ENCODE measurements at regions not wholly inside any gene's neighbourhood (a gene's known extent, or its start where the extent isn't known, plus 50 kb on each side); places are given as distances from the start of the nearest gene placed in this dataset.

DNA sequence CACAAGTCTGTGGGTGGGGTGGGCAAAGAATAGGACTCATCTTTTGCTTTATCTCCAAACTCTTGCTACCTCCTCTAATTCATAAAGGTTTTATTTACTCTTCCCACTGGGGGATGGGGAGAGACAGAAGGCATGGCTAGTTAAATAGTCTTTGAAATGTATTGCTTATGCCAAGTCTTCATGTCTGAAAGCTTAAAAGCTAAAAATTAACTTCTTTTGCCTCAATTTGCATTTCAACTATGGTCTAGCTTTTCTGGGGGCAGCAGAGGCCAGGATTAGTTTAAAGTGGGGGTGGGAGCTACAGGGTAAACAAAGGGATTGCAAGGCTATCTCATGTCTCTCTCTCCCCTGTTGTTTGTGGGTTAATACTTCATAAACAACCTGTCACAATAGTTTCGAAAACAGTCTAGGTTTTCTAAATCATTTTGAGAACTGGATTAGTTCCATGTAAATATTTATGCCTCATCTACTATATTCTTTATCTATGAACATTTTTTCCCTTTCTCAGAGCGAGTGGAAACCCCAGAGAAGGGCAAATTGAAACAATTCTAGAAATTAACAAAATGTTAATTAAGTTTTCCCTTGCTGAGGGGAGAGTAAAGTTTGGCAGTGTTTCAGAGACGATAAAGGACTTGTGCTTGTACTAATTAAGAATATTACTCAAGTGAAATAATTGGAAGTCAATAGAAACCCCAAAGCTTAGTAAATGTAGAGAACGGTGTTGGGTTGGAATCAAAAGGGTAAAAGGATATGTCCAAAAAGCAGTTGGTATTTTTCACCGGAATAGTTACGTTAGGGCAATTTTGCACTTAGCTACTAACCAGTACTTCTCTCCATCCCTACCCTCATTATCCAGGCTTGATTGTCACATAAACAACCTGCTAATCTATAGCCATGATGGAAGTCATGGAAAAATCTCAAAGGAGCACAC lies 182.2 kb downstream of the GIPC2 start:
- WGBS, 2 experiments (ENCODE audit: insufficient coverage in 2 of 2), result 84 to 94% methylated on average over 2 of the region's 6 CpGs
- Histone ChIP-seq H3K4me3 (ENCODE audit: extremely low read depth, insufficient read depth, low read length, poor library complexity, severe bottlenecking) (no peak overlapping the region), H3K9me3 (ENCODE audit: control insufficient read depth, low read length) (no peaks in the 10 kb centered on the region), H3K27ac (ENCODE audit: low read depth, low read length, severe bottlenecking) (no peak overlapping the region), H3K4me1 (ENCODE audit: control insufficient read depth, insufficient read depth, low read length, poor library complexity, severe bottlenecking) (no peaks in the 10 kb centered on the region), H3K36me3 (ENCODE audit: control insufficient read depth, insufficient read depth, low read length) (no peaks in the 10 kb centered on the region)

DNA sequence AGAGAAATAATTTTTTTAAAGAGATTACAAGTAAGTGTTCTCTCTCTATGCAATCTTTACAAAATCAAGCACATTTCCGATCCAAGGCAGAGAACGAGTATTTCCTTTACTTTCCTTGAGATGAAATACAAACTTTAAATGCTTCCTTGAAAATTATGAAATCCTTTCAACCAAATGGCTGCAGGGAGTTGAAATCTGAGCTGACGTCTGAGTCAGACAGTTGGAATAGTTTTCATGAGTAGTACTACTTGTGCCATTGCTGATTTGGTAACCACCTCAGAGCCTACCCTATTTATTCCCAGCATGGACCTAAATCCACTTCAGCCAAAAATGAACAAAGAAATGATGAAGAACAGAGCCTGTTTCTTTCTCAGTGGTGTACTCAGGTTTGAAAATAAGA lies 183.6 kb downstream of the GIPC2 start:
- Histone ChIP-seq H3K9me3 (ENCODE audit: control insufficient read depth, low read length) (no peaks in the 10 kb centered on the region), H3K27ac (ENCODE audit: low read depth, low read length, severe bottlenecking) (no peak overlapping the region), H3K36me3 (ENCODE audit: control insufficient read depth, insufficient read depth, low read length) (no peaks in the 10 kb centered on the region), H3K4me3 (ENCODE audit: extremely low read depth, insufficient read depth, low read length, poor library complexity, severe bottlenecking) (no peak overlapping the region), H3K4me1 (ENCODE audit: control insufficient read depth, insufficient read depth, low read length, poor library complexity, severe bottlenecking) (no peaks in the 10 kb centered on the region)
- WGBS, 2 experiments (ENCODE audit: insufficient coverage in 2 of 2), result 100% methylated on average over 1 of the region's 3 CpGs; no CpG with 5 or more reads in 1 of the 2 experiments

DNA sequence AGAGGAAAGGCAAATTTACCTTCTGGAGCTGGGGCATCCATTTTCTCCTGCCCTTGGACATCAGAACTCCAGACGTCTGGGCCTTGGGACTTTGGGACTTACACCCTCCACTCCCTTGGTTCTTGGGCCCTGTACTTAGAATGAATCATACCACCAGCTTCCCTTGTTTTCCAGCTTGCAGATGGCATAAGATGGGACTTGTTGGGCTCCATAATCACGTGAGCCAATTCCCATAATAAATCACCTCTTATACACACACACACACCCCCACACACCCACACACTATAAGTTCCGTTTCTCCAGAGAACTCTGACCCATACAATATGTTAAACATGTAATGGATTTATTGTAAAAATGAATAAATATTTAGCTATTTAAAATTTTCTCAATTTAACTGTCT lies 185.7 kb downstream of the GIPC2 start:
- 60 to 100% methylated on average over 1 of the region's 3 CpGs for WGBS, 2 experiments (ENCODE audit: insufficient coverage in 2 of 2)
- H3K9me3 ChIP-seq (ENCODE audit: control insufficient read depth, low read length), result no peaks in the 10 kb centered on the region
- no peaks in the 10 kb centered on the region for H3K36me3 ChIP-seq (ENCODE audit: control insufficient read depth, insufficient read depth, low read length)
- no peaks in the 10 kb centered on the region for H3K4me1 ChIP-seq (ENCODE audit: control insufficient read depth, insufficient read depth, low read length, poor library complexity, severe bottlenecking)
- H3K27ac ChIP-seq (ENCODE audit: low read depth, low read length, severe bottlenecking), result no peak overlapping the region
- no peak overlapping the region for H3K4me3 ChIP-seq (ENCODE audit: extremely low read depth, insufficient read depth, low read length, poor library complexity, severe bottlenecking)

DNA sequence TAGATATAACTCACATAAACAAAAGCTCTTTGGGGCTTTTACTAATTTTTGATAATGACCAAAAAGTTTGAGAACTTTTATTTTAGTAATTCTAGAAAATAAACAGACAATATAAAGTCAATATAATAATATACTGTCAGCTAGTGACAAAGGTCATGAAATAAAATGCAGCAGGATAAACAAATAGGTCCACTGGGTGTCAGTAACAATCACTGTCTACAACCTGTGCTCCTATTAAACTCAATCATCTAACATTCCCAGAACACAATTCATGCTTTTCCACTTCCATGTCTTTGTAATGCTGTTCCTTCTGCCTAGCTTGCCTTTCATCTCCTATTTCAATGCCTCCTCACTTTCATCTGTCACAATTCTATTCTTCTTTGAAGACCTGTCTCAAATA lies 186.1 kb downstream of the GIPC2 start:
- Histone ChIP-seq H3K27ac (ENCODE audit: low read depth, low read length, severe bottlenecking) (no peak overlapping the region), H3K36me3 (ENCODE audit: control insufficient read depth, insufficient read depth, low read length) (no peaks in the 10 kb centered on the region), H3K9me3 (ENCODE audit: control insufficient read depth, low read length) (no peaks in the 10 kb centered on the region), H3K4me1 (ENCODE audit: control insufficient read depth, insufficient read depth, low read length, poor library complexity, severe bottlenecking) (no peaks in the 10 kb centered on the region), H3K4me3 (ENCODE audit: extremely low read depth, insufficient read depth, low read length, poor library complexity, severe bottlenecking) (no peak overlapping the region)

DNA sequence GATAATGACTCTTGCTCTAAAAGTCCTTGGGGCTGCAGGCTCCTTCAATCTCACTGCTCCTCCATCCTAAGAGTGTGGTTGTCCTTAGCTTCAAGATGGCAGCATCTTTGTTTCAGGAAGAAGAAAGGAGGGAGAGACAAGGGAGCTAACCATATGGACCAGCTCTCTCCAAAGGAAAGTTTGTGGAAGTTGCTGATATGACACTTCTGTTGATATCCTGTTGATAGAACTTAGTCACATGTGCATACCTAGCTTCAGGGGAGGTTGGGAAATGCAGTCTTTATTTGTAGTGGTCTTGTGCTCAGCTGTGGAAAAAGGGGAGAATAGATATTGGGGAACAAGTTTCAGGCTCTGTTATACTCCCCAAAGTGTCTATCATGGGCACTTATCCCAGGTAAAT lies 186.9 kb downstream of the GIPC2 start:
- Histone ChIP-seq H3K36me3 (ENCODE audit: control insufficient read depth, insufficient read depth, low read length) (no peaks in the 10 kb centered on the region), H3K27ac (ENCODE audit: low read depth, low read length, severe bottlenecking) (no peak overlapping the region), H3K9me3 (ENCODE audit: control insufficient read depth, low read length) (no peaks in the 10 kb centered on the region), H3K4me3 (ENCODE audit: extremely low read depth, insufficient read depth, low read length, poor library complexity, severe bottlenecking) (no peak overlapping the region), H3K4me1 (ENCODE audit: control insufficient read depth, insufficient read depth, low read length, poor library complexity, severe bottlenecking) (no peaks in the 10 kb centered on the region)

DNA sequence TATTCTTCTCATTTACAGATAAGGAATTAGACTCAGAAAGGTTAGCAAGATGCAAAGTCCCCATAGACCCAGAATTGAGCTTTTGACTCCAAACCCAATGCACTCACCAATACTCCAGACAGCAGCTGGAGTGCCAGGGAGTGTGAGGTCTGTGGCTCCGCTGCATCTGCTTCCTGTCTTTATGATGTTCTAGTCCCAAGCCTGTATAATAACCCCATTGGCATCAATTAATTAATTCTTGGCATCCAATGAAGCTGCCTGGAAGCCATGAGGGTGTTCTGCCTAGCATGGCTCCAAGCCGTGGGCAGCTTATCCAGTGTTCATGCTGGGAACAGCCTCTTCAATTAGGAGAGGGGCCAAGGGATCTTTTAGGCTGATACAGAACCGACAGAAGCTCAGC lies 188.7 kb downstream of the GIPC2 start:
- Histone ChIP-seq H3K36me3 (ENCODE audit: control insufficient read depth, insufficient read depth, low read length) (no peaks in the 10 kb centered on the region), H3K9me3 (ENCODE audit: control insufficient read depth, low read length) (no peaks in the 10 kb centered on the region), H3K27ac (ENCODE audit: low read depth, low read length, severe bottlenecking) (no peak overlapping the region), H3K4me3 (ENCODE audit: extremely low read depth, insufficient read depth, low read length, poor library complexity, severe bottlenecking) (no peak overlapping the region), H3K4me1 (ENCODE audit: control insufficient read depth, insufficient read depth, low read length, poor library complexity, severe bottlenecking) (no peaks in the 10 kb centered on the region)
- WGBS, 2 experiments (ENCODE audit: insufficient coverage in 2 of 2), result 33 to 50% methylated on average over 1 to 3 of the region's 3 CpGs

DNA sequence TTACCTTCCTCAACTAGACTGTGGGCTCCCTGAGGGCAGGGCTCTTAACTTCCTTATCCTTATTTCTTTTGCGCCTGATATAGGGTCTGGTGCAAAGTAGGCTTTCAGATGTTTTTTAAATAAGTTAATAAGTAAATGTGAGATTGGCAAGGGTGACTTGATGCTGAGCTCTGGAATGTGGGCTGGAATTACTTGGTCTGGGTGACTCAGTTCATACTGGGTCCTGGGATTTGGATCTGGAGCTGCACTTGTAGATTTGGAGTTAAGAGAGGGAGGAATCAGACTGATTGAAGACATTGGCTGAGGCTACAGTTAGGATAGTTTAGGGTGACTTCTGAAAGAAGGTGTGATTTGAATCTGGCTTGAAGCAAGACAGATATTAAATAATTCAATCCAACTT lies 190.9 kb downstream of the GIPC2 start:
- Histone ChIP-seq H3K9me3 (ENCODE audit: control insufficient read depth, low read length) (no peaks in the 10 kb centered on the region), H3K4me3 (ENCODE audit: extremely low read depth, insufficient read depth, low read length, poor library complexity, severe bottlenecking) (no peak overlapping the region), H3K36me3 (ENCODE audit: control insufficient read depth, insufficient read depth, low read length) (no peaks in the 10 kb centered on the region), H3K27ac (ENCODE audit: low read depth, low read length, severe bottlenecking) (no peak overlapping the region), H3K4me1 (ENCODE audit: control insufficient read depth, insufficient read depth, low read length, poor library complexity, severe bottlenecking) (no peaks in the 10 kb centered on the region)
- WGBS, 2 experiments (ENCODE audit: insufficient coverage in 2 of 2), result no CpG with 5 or more reads among the region's 1 CpG

DNA sequence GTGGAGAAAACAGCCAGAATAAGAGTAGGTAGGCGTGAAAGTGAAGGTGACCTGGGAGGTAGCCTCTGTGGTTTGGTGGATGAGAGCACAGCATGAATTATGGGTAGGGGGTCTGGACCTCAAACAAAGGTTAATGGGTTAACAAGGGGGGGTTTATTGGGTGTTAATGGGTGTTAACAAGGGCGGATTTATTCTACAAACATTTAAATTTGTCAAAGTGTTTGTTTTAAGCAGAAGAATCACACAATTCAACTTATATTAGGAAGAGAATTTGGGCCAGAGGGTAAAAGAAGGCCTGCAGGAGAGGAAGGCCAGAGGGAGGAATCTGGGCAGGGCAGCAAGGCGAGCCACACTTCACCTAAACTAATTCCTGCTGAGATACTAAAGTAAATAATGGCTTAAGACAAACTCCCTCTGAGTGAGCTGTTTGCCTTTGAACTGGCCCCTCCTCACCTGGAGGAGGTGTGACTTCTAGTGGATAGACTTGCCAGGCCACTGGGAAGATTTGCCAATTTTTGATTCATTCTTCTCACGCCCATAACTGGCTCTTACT lies 191.7 kb downstream of the GIPC2 start:
- Histone ChIP-seq H3K9me3 (ENCODE audit: control insufficient read depth, low read length) (no peaks in the 10 kb centered on the region), H3K4me1 (ENCODE audit: control insufficient read depth, insufficient read depth, low read length, poor library complexity, severe bottlenecking) (no peaks in the 10 kb centered on the region), H3K4me3 (ENCODE audit: extremely low read depth, insufficient read depth, low read length, poor library complexity, severe bottlenecking) (no peak overlapping the region), H3K36me3 (ENCODE audit: control insufficient read depth, insufficient read depth, low read length) (no peaks in the 10 kb centered on the region), H3K27ac (ENCODE audit: low read depth, low read length, severe bottlenecking) (no peak overlapping the region)
- 14 to 29% methylated on average over 1 of the region's 4 CpGs for whole genome bisulfite sequencing, 2 experiments (ENCODE audit: insufficient coverage in 2 of 2)

DNA sequence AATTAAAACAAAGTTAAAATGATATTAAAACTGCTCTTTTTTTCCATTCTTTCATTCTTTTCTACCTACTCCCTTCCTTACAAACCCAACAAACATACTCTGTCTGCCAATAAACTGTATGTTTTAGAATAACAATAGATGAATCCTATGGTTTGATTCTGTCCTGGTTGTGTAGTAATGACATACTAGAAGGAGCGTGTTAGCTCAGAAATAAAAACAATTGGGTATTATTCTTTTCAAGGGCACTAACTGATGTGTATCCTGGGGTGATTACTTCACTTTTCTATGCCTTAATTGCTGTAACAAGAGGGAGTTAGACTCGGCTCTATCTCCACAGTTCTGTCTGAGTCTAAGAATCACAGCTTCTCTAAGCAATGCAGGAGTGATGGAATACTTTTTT lies 194.4 kb downstream of the GIPC2 start:
- H3K9me3 ChIP-seq (ENCODE audit: control insufficient read depth, low read length), result no peaks in the 10 kb centered on the region
- no CpG with 5 or more reads among the region's 2 CpGs for WGBS, 2 experiments (ENCODE audit: insufficient coverage in 2 of 2)
- no peaks in the 10 kb centered on the region for H3K4me1 ChIP-seq (ENCODE audit: control insufficient read depth, insufficient read depth, low read length, poor library complexity, severe bottlenecking)
- H3K4me3 ChIP-seq (ENCODE audit: extremely low read depth, insufficient read depth, low read length, poor library complexity, severe bottlenecking), result no peak overlapping the region
- H3K27ac ChIP-seq (ENCODE audit: low read depth, low read length, severe bottlenecking), result no peak overlapping the region
- H3K36me3 ChIP-seq (ENCODE audit: control insufficient read depth, insufficient read depth, low read length), result no peaks in the 10 kb centered on the region

DNA sequence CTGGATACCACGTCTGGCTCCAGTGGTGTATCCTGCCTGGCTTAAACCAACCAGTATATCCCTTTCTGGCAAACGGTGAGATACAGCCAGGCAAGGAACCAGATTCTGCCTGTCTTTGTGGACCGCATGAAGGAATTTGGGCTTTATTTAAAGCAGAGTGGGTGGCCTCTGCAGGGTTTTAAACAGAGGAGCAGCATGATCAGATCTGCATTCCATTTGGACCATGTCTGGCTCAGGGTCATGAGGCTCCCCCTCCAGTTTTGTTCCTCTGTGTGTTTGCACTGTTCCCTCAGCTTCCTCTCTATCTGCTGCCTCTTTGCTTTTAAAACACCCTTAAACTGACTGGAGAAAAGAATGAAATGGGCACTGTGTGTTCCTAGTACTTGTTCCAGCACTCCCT lies 195.0 kb downstream of the GIPC2 start:
- Histone ChIP-seq H3K4me3 (ENCODE audit: extremely low read depth, insufficient read depth, low read length, poor library complexity, severe bottlenecking) (no peak overlapping the region), H3K9me3 (ENCODE audit: control insufficient read depth, low read length) (no peaks in the 10 kb centered on the region), H3K27ac (ENCODE audit: low read depth, low read length, severe bottlenecking) (no peak overlapping the region), H3K4me1 (ENCODE audit: control insufficient read depth, insufficient read depth, low read length, poor library complexity, severe bottlenecking) (no peaks in the 10 kb centered on the region), H3K36me3 (ENCODE audit: control insufficient read depth, insufficient read depth, low read length) (no peaks in the 10 kb centered on the region)
- WGBS, 2 experiments (ENCODE audit: insufficient coverage in 2 of 2), result 51 to 73% methylated on average over 2 to 3 of the region's 3 CpGs

DNA sequence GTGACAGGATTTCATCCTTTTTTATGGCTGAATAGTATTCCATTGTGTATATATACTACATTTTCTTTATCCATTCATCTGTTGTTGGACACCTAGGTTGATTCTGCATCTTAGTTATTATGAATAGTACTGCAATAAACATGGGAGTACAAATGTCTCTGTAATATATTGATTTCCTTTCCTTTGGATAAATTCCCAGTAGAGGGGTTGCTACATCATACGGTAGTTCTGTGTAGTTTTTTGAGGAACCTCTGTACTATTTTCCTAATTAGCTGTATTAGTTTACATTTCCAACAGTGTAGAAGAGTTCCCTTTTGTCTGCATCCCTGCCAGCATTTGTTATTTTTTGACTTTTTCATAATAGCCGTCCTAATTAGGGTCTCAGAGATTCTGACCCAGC lies 201.3 kb downstream of the GIPC2 start:
- 100% methylated on average over 1 of the region's 2 CpGs; no CpG with 5 or more reads in 1 of the 2 experiments for WGBS, 2 experiments (ENCODE audit: insufficient coverage in 2 of 2)
- Histone ChIP-seq H3K4me1 (ENCODE audit: control insufficient read depth, insufficient read depth, low read length, poor library complexity, severe bottlenecking) (no peaks in the 10 kb centered on the region), H3K27ac (ENCODE audit: low read depth, low read length, severe bottlenecking) (no peak overlapping the region), H3K36me3 (ENCODE audit: control insufficient read depth, insufficient read depth, low read length) (no peaks in the 10 kb centered on the region), H3K4me3 (ENCODE audit: extremely low read depth, insufficient read depth, low read length, poor library complexity, severe bottlenecking) (no peak overlapping the region), H3K9me3 (ENCODE audit: control insufficient read depth, low read length) (no peaks in the 10 kb centered on the region)

Measured in mesodermal cell (in vitro differentiated cells).